ENCODE measurements at regions not wholly inside any gene's neighbourhood (a gene's known extent, or its start where the extent isn't known, plus 50 kb on each side); places are given as distances from the start of the nearest gene placed in this dataset.

- no peak for DNase-seq
These were observed 136.6 kb upstream of the MCHR2 start for GRCh38 chr6:100130630-100131029.

GRCh38 chr6:100126790-100127484 lies 132.9 kb upstream of the MCHR2 start:
- DNase-seq, result no peak

GRCh38 chr6:100121854-100122609 lies 128.0 kb upstream of the MCHR2 start:
- DNase-seq, result no peak

GRCh38 chr6:100119261-100119660 lies 125.2 kb upstream of the MCHR2 start:
- no peak for DNase-seq

- DNase-seq, result no peak
These were observed 124.3 kb upstream of the MCHR2 start for GRCh38 chr6:100118301-100118700.

GRCh38 chr6:100117680-100118079 lies 123.7 kb upstream of the MCHR2 start:
- no peak for DNase-seq

GRCh38 chr6:100116411-100117194 lies 122.6 kb upstream of the MCHR2 start:
- DNase-seq, result peak; percentile 61

GRCh38 chr6:100115407-100116101 lies 121.5 kb upstream of the MCHR2 start:
- DNase-seq, result no peak

GRCh38 chr6:100112855-100113508 lies 119.0 kb upstream of the MCHR2 start:
- no peak for DNase-seq

GRCh38 chr6:100105919-100106529 lies 112.0 kb upstream of the MCHR2 start:
- DNase-seq, result no peak

- no peak for DNase-seq
These were observed 111.1 kb upstream of the MCHR2 start for GRCh38 chr6:100105138-100105537.

GRCh38 chr6:100103931-100104330 lies 109.9 kb upstream of the MCHR2 start:
- DNase-seq, result no peak

GRCh38 chr6:100103194-100103593 lies 109.2 kb upstream of the MCHR2 start:
- no peak for DNase-seq

- DNase-seq, result no peak
These were observed 107.6 kb upstream of the MCHR2 start for GRCh38 chr6:100101644-100102043.

- no peak for DNase-seq
These were observed 106.8 kb upstream of the MCHR2 start for GRCh38 chr6:100100776-100101175.

GRCh38 chr6:100099189-100100074 lies 105.4 kb upstream of the MCHR2 start:
- peak; percentile 26 for DNase-seq

GRCh38 chr6:100096936-100097335 lies 102.9 kb upstream of the MCHR2 start:
- no peak for DNase-seq

- no peak for DNase-seq
These were observed 102.3 kb upstream of the MCHR2 start for GRCh38 chr6:100096341-100096740.

GRCh38 chr6:100093405-100093804 lies 99.4 kb upstream of the MCHR2 start:
- DNase-seq, result no peak

- DNase-seq, result no peak
These were observed 94.0 kb upstream of the MCHR2 start for GRCh38 chr6:100088009-100088408.

GRCh38 chr6:100084991-100085364 lies 91.0 kb upstream of the MCHR2 start:
- no peak for DNase-seq
